ENCODE measurements at regions not wholly inside any gene's neighbourhood (a gene's known extent, or its start where the extent isn't known, plus 50 kb on each side); places are given as distances from the start of the nearest gene placed in this dataset.

DNA sequence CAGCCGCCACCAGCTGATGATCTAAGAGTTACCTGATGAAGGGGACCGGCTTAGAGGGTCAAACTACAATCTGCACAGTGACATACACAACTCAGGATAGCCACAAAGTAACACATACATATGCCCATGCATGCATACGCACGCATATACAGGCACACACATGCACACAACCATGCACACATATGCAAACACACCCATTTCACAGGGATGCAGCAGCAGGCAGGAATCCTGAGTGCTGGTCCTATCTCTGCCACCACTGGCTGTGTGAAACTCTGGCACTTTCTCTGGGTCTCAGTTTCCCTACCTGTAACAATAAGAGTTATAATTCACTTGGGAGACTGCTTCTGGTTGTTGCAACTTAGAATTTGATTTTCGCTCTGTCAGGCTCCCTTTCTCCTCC lies 520.2 kb downstream of the PTPRU start:
- TF ChIP-seq RXRA (IDR thresholded peaks at IDR 0.05) (no peak), YY1 (IDR thresholded peaks at IDR 0.05) (no peak), GABPA (IDR thresholded peaks at IDR 0.05 in 1 of 2, conservative IDR thresholded peaks at IDR 0.05 in 1 of 2) (no peak), EGR1 (IDR thresholded peaks at IDR 0.05; ENCODE audit: low read depth in 2 of 2) (no peak), TAF1 (conservative IDR thresholded peaks at IDR 0.05) (no peak), HNF4A (conservative IDR thresholded peaks at IDR 0.05) (no peak), RAD21 (IDR thresholded peaks at IDR 0.05) (no peak), SP1 (IDR thresholded peaks at IDR 0.05) (no peak)
- TF ChIP-seq, protein P1, sequence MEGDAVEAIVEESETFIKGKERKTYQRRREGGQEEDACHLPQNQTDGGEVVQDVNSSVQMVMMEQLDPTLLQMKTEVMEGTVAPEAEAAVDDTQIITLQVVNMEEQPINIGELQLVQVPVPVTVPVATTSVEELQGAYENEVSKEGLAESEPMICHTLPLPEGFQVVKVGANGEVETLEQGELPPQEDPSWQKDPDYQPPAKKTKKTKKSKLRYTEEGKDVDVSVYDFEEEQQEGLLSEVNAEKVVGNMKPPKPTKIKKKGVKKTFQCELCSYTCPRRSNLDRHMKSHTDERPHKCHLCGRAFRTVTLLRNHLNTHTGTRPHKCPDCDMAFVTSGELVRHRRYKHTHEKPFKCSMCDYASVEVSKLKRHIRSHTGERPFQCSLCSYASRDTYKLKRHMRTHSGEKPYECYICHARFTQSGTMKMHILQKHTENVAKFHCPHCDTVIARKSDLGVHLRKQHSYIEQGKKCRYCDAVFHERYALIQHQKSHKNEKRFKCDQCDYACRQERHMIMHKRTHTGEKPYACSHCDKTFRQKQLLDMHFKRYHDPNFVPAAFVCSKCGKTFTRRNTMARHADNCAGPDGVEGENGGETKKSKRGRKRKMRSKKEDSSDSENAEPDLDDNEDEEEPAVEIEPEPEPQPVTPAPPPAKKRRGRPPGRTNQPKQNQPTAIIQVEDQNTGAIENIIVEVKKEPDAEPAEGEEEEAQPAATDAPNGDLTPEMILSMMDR (IDR thresholded peaks at IDR 0.05; ENCODE audit: low read depth, low read length, missing input control), result no peak
- TF ChIP-seq, protein P2, sequence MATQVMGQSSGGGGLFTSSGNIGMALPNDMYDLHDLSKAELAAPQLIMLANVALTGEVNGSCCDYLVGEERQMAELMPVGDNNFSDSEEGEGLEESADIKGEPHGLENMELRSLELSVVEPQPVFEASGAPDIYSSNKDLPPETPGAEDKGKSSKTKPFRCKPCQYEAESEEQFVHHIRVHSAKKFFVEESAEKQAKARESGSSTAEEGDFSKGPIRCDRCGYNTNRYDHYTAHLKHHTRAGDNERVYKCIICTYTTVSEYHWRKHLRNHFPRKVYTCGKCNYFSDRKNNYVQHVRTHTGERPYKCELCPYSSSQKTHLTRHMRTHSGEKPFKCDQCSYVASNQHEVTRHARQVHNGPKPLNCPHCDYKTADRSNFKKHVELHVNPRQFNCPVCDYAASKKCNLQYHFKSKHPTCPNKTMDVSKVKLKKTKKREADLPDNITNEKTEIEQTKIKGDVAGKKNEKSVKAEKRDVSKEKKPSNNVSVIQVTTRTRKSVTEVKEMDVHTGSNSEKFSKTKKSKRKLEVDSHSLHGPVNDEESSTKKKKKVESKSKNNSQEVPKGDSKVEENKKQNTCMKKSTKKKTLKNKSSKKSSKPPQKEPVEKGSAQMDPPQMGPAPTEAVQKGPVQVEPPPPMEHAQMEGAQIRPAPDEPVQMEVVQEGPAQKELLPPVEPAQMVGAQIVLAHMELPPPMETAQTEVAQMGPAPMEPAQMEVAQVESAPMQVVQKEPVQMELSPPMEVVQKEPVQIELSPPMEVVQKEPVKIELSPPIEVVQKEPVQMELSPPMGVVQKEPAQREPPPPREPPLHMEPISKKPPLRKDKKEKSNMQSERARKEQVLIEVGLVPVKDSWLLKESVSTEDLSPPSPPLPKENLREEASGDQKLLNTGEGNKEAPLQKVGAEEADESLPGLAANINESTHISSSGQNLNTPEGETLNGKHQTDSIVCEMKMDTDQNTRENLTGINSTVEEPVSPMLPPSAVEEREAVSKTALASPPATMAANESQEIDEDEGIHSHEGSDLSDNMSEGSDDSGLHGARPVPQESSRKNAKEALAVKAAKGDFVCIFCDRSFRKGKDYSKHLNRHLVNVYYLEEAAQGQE (IDR thresholded peaks at IDR 0.05), result no peak
- TF ChIP-seq, protein P3, sequence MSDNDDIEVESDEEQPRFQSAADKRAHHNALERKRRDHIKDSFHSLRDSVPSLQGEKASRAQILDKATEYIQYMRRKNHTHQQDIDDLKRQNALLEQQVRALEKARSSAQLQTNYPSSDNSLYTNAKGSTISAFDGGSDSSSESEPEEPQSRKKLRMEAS (IDR thresholded peaks at IDR 0.05), result no peak
- TF ChIP-seq, protein P4, sequence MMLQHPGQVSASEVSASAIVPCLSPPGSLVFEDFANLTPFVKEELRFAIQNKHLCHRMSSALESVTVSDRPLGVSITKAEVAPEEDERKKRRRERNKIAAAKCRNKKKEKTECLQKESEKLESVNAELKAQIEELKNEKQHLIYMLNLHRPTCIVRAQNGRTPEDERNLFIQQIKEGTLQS (IDR thresholded peaks at IDR 0.05), result no peak
- TF ChIP-seq, protein P5, sequence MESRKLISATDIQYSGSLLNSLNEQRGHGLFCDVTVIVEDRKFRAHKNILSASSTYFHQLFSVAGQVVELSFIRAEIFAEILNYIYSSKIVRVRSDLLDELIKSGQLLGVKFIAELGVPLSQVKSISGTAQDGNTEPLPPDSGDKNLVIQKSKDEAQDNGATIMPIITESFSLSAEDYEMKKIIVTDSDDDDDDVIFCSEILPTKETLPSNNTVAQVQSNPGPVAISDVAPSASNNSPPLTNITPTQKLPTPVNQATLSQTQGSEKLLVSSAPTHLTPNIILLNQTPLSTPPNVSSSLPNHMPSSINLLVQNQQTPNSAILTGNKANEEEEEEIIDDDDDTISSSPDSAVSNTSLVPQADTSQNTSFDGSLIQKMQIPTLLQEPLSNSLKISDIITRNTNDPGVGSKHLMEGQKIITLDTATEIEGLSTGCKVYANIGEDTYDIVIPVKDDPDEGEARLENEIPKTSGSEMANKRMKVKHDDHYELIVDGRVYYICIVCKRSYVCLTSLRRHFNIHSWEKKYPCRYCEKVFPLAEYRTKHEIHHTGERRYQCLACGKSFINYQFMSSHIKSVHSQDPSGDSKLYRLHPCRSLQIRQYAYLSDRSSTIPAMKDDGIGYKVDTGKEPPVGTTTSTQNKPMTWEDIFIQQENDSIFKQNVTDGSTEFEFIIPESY (IDR thresholded peaks at IDR 0.05), result no peak
